IPS-NIHi7 (cell line): ENCODE measurements at regions not wholly inside any gene's neighbourhood (a gene's known extent, or its start where the extent isn't known, plus 50 kb on each side); places are given as distances from the start of the nearest gene placed in this dataset.
A peak's percentile ranks its signal among the peaks of the same experiment; 100 is the strongest.

ENCODE experiments used
- DNase-seq: peaks from one replicate; pipeline ENCODE4 v3.0.0; 2012; ENCODE audit warnings: mixed read lengths; ENCODE audit errors: extremely low spot score

DNA sequence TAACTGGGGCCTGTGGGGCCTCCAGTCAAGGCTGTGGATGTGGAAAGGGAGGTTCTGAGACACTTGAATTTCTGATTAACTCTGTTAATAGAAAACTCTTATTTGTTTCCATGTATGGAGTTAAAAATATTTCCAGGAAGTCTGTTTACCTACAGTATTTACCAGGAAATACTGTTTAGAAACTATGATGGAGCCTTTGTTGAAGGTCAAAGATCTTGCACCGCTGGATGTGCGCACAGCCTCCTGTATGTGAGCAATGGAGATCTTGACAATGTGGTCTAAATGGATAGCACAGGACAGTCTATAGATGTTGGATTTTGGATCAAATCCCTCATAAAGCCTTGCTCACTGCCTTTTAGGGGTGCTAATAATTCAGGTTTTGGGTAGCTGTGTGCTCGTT is 268.4 kb downstream of the DLEU7 start:
- no peak for DNase-seq

DNA sequence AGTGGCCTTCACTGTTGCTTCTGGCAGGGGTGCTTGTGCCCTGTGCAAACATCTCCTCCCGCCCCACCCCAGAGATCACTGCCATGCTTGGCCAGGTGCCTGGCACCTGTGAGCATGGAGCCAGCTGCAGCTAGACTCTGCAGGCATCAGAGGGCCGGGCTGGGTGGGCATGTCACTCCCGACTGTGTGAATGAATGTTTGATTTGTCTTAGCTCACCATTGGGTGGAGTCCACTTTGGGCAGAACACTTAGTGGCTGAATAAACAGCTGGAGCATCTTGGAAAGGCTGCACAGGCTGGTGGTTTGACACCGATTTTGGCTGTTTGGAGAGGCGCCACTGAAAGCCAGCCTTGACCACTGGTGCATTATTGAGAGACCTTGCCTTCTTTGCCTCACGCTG is 267.3 kb downstream of the DLEU7 start:
- DNase-seq: no peak

DNA sequence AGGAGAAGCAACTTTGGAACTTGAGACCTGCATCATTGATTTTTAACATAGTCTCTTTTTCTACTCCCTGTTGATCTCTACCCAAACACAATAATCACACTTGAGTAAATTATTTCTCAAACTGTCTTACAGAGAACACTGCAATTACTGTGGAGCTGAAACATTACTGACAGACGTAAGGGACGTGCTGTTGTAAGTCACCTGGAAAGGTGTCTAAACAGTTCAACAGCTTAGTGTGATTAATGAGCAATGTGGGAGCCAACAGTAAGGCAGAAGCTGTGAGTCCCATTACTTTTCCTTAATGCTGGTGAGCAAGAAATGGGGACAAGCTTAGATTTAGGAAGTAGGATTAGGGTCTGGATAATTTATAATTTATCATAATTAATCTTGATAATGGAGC is 265.7 kb downstream of the DLEU7 start:
- DNase-seq: no peak

DNA sequence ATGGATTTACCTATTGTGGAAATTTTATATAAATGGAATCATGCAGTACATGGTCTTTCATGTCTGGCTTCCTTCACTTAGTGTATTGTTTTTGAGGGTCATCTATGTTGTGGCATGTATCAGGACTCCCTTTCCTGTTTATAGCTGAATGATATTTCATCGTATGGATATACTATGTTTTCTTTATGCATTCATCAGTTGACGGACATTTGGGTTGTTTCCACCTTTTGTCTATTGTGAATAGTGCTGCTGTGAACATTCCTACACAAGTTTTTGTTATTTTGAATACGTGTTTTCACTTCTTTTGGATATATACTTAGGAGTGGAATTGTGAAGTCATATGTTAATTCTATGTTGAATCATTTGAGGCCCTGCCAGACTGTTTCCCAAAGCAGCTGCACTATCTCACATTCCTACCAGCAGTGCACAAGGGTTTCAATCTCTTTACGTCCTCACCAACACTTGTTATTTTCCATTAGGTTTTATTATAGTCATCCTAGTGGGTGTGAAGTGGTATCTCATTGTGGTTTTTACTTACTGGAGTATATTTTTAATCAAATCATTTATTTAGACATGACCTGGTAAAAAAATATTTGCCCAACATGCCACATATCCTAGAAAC is 262.7 kb downstream of the DLEU7 start:
- DNase-seq: no peak

DNA sequence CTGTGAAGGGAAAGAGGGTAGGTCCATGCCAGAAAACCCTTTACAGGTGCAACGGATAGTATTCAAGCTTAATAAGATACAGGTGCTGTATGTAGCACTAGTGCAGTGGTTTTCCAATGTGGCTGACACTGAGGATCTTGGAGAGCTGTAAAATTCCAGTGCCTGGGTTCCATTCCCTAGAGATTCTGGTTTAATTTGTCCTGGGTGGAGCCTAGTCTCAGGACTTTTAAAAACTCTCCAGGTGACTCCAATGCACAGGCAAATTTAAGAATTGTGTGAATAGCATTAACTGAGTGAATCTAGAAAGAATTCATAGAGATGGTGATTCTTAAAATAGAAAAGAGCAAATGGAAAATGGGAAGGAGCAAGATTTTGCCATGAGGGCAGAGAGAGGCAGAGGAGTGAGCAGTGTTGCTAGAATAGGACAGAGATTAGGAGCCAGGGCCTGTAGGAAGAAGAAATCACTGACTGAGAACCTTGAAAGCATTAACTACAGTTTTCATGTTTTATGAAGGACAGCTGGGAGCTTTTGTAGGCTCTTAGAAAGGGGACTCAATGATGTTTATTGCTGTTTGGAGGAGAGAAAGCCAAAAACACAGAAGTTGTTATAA is 261.8 kb downstream of the DLEU7 start:
- DNase-seq: no peak

DNA sequence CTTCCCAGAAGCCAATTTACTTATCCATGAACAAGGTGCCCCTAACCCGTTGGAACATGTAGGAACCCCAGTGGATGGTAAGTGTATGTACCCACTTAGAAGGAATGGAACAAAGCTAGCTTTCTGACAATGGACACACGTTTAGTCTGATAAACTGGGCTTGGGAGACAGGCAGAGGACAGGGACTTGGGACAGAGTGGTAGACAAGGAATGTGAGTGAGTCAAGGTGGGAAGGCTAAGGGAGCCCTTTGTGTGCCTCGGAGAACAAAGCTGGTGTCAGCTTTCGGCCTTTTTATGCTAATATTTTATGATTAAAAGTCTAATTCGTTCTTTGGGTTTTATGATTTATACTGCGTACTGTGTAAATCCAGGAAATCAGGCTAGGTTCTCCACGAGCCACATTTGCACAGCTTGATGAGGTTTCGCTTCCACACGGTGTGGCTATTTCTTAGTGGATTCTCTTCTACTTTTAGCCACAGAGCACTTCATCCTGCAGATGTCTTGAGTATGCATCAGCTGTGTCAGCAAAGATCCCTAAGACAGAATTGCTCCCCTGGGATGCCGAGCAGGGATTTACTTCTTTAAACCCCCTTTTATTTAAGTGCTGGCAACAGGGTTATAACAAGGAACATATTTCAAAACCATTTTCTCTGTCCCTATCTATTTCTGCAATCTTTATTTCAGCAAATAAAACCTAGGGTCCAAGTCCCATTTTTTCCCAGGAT is 258.5 kb downstream of the DLEU7 start:
- no peak for DNase-seq

DNA sequence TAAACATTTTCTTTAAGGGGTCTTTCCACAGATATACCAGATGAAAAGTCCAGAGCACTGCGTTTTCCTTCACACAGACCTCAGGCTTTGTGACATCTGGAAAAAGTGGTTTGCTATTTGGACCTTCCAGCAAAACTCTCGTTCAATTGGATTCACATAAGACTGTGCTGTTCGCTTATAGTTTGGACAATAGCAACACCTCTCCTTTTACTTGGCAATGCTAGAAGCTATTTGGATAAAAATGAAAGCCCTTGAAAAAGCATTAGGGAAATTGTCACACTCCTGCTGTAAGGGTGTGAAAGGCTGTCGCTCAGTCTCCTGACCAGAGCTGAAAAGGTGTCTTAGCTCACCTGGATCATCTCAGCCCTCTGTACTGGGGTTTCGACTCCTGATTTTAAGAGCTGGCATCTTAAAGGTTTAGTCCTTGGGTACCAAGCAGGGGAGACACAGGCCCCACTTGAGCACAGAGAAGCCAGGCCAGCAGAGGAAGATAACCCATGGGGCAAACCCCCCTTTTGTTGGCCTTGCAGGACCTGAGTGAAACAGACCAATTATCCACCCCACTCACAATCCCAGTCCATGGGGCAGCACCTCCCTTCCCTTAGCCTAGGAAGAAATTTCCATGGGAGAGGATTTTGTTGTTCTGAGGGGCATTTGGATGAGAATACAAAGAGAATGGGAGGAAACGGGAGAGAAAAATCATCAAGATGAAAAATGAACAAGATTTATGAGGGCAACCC is 257.6 kb downstream of the DLEU7 start:
- no peak for DNase-seq

DNA sequence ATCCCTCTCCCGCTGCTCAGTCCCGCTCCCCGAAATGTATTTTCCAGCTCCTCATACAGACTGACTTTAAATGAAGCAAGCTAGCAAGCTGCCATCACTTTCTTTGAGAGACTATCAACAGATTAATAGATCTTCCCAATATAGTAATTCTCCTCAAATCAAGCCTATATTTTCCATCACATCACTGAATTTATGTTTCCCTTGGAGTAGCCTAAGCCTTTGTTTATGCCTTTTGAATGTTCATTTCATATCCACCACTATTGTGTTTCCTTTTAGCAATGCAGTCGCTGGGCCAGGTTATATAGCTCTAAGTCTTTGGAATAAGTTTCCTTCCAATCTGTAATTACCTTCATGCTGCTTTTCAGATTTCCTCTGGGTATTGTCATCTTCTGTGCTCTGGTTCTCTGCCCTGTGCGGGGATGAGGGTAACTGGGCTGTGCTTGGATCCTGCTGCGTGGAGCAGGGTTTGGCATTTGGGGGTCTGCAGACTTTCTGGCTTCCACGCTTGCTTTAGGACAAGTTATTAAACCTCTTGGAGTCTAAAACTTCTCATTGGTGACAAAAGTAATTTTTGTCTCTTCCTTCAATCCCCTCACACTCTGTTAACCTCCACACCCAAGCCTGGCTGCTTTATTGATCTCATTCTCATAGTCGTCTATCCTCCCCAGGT is 256.9 kb downstream of the DLEU7 start:
- DNase-seq: no peak

DNA sequence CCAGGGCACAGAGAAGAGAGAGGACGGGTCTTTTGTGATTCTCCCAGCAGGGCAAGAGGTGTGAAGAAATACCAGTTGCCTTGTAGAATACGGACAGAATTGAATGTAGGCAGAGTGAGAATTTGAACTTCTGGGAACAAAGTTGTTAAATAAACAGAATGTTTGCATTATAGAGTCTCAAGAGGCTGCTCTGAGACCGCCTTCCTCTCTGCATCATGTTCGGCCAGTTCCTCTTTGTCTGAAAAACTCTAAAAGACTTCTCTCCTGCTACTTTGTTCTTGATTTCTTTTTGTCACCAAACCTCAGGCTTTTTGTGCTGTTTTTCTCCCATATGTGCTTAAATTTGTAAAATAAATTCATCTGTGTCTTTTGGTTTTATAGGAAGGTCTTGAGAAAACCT is 256.4 kb downstream of the DLEU7 start:
- DNase-seq: no peak

DNA sequence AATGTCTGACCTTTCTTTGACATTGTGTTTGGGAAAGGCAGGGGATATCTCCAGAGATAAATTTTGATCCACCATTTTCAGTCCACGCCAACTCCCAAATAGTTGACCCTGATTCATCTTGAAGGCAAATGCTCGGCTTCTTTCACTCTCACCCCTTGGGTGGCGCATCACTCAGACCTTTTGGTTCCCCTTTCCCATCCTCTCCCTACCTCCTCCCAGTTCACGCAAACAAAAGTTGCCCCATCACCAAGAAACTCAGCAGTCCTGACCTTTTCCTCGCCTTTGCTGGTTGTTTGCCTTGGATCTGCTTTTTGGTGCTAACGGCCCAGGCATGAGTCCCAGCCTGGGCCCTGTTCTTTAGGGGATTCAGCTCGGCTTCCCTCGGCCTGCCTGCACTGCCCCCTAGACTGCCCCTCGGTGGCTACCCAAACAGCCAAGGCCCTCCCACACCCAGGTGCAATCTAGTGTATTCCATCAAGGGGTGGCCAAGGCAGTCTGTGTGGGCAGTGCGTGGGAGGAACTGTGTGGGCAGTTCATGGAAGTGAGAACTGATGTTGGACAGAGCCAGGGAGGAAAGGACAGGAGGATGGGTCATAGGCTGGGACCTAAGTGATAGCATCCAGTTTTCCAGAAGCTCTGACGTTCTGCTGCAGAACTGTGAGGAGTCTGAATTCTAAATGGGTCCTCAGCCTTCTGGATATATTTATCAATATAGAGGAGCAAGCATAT is 255.7 kb downstream of the DLEU7 start:
- no peak for DNase-seq

DNA sequence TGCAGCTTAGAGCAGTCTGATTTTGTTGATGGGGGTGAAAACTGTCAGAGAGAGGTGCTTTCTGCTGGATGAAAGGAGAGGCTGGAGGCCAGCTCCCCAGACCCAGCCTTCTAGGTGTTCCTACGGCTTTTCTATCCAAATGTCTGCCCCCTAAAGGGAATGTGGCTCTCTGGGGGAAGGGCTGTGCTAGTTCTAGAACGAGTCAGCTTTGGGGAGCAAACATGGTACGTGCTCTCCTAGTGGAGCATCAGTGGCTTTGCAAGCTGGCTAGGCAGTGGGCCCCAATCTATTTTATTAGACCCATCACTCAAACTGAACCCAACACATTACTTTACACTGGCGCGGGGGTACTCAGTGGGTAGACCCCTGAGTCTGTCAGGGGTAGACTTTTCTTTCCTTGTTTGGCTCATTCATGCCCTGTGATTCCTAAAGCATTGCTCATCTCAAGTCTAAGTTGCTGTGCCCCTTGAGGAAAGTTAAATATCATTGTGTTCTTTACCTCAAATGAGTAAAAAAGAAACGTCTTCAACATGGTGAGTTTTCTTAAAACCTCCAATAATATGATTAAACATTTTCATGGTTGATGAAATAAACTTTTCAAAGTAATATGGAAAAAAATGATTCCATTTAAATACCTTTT is 254.9 kb downstream of the DLEU7 start:
- no peak for DNase-seq

DNA sequence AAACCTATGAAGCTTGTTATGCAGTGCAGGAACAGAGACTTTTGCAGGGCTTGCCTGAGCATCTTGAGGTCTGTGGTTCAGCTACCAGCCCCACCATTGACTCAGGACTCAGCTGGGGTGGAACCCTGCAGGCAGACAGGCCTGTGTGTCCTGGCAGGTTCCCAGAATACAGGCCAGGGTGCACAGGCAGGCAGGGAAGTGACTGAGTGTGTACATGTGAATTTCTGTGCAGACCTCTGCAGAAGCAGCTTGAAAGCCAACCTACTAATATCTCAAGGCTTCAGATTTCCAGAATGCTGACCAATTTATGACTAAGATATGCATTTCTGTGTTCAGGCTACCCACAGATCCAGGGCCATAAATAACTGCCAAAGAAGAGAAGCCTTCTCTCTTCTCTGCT is 254.4 kb downstream of the DLEU7 start:
- no peak for DNase-seq

DNA sequence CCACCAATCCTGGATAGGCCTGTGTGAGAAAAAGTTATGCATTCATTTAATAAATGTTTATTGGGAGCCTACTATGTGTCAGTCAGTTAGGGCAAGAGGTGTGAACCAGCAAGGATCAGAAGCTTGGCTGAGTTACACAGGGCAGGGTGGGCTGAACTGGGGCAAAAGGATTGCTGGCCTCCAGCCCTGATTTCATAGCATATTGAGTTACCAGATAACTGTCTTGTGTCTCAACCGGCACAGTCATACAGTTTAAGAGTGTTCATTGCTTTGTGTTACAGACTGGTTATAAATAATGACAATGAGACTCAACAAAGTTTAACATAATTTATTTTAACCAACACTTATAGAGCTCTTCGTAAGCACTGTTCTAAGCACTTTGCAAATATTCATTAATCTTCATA is 253.8 kb downstream of the DLEU7 start:
- no peak for DNase-seq

DNA sequence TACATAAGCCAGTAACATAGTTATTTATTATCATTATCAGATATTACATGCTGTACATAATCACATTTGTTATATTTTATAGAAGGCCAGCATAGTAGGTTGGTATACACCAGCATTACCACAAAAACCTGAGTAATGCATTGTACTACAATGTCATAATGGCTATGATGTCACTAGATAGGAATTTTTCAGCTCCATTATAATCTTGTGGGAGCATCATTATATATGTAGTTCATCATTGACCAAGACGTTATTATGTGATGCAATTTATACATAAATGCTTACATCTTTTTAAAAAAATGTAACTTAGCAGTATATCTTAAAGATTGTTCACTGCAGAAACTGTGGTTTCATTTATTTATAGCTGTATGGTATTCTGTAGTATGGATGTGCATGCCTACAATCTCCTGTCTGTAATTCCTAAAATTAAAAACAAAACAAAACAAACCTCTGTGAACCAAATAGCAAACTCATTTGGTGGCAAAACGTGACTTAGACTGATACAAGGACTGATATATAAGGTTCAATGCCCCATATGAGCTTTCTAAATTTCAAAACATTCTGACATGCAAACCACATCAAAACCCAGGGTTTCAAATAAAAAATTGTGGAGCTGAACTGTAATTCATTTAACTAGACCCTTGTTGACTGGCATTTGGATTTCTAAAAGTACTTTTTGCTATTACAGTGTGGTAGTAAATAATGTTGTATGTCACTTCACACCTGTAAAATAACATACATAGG is 250.9 kb downstream of the DLEU7 start:
- no peak for DNase-seq

DNA sequence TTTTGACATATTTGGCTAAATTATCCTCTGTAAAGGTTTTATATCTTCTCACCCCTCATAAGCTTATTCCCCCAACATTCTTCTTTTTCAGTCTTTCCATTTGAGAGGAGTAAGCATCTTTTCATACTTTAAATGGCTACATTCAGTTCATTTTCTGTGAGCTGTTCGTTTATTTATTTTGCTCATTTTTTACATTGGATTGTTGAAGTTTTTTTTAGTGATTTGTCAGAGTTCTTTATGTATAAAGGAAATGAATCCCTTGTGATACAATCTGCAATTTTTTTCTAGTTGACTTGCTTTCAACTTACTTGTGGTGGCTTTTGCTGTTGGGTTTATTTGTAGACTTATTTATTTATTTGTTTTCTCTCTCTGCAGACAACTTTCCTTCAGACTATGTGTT is 250.3 kb downstream of the DLEU7 start:
- no peak for DNase-seq

DNA sequence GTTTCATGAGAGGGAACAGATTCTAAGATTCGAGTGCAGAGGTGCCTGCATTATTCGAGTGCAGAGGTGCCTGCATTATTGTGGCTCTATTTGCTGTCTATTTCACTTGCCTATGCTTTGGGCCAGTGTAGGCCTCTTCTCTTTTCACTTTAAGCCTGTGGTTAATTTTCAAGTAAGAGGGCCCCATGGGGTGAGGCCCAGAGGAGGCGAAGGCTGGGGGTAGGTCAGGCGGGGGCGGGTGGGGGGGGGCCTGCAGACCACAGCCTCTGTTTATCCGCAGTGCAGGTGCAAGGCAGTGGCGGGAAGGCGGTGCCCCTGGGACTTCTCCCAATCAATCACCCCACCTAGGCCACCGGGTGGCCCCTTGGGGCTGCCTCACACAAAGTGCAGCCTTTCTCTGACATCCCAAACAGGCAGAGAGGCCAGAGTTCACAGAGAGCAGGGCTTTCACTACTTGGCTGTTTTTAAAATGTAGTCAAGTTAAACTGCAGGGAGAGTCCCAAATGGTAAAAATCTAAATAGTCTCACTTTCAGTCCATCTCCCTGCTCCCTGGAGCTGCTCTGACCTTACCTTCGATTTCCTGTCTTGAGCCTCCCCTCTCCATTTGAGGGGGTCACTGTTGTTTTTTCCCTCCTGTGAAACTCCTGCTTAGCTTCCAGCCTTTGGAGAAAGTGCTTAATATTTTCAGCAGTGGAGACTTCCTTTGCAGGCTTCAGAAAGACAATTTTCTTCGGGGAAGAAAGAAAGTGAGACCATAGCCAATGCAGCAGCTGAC is 249.0 kb downstream of the DLEU7 start:
- peak; percentile 49 for DNase-seq

DNA sequence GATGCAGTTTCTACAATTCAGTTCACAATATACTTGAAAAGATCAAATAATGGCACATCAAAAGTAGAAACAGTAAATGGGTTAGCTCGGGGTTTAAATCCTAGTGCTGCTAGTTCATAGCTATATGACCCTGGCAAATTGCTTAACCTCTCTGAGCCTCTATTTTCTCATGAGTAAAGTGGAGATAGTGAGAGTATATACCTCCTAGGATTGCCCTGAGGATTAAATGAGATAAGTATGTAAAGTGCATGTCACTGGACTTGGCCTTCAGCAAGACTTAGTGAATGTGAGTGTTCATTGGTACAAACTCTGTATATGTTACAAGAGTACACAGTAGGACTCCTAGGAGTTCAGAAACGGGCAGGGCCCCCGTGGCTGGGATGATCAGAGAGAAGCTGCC is 248.3 kb downstream of the DLEU7 start:
- DNase-seq: no peak

DNA sequence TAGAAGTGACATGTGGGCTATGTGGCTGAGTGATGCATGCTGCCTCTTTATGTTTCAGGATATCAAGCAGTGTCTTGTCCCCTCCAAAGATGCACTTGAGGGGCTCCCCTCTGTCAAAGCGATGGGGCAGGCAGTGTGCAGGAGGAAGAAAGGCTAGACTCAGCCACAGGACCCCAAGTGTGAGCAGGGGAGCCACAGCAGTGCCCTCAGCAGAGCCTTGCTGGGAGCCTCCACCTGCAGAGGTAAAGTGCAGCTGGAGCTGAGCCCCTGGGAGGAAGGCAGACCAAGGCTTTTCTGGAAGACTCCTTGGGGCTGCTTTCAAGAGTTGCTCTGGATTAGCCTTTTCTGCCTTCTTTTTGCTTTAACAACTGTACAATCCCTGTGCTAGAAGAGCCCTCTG is 247.3 kb downstream of the DLEU7 start:
- no peak for DNase-seq

DNA sequence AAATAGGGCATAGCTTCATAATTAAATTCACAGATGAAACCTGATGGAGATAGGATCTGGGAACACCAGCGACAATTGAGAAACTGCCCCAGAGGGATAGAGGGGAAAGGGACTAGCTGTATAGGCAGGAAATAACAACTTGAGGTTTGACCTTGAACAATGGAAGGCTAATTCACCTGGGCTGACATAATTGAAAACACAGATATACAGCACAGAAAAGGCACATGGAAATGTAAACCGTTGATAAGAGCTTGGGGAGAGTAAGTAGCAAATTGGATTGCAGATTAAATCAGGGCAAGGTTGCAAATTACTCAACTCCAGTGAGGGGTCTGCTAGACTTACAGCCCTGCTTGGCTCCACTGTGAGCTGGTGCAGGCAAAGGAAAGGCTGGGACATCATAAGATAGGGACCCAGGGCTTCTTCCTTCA is 246.7 kb downstream of the DLEU7 start:
- DNase-seq: no peak
